Heart left ventricle (tissue), 13 donors: ENCODE measurements at regions not wholly inside any gene's neighbourhood (a gene's known extent, or its start where the extent isn't known, plus 50 kb on each side); places are given as distances from the start of the nearest gene placed in this dataset.

Source experiments
- CTCF ChIP-seq, 12 donors: fragments of 200-600 bp; sonication (generic) in 4 of 12; IDR thresholded peaks; one replicate each; pipeline versions ENCODE4 v1.5.0 to v1.8.0; 2018 to 2022; ENCODE audit warnings: antibody characterized with exemption in 12 of 12, mild to moderate bottlenecking in 5 of 12
- POLR2A ChIP-seq, 2 donors: fragments of 450-650 bp; IDR thresholded peaks; one replicate each; pipeline ENCODE4 v1.6.1; 2017; ENCODE audit warnings: antibody characterized with exemption in 2 of 2, mild to moderate bottlenecking in 2 of 2, moderate library complexity in 2 of 2
- donor health status: ischemic (EF 13 %, LVEDD 7.1; RV severe dilation, severe dysfunction).
- donor health status: DM: no; HTN: yes; CAD: no.
- donor health status: DM: no; HTN: no; CAD: no.
- donor health status: ischemic (EF 25% LVEDD 6.9; RV normal size, moderate dysfunction).
- donor health status: ischemic (EF 25% LVEDD 5.7; RV mildly dilated, moderate dysfunction).
- donor health status: ischemic (EF 35%, LVEDD 5.7; RV mildly dilated, moderate dysfunction).
- donor health status: nonischemic (EF 11% LVEDD 7.7; RV severe dilation, severe dysfunction).
- donor health status: DM: yes; HTN: yes; CAD: no.
- donor health status: PGD.
- donor health status: ischemic (EF 29% LVEDD 5.4; RV normal size, mild dysfunction).
- donor health status: nonischemic (EF 23%, LVEDD 6.1; RV moderate dilation, normal function).

GRCh38 chr5:167232675-167233311 lies 1058.7 kb upstream of the WWC1 start:
- TF ChIP-seq CTCF (IDR thresholded peaks at IDR 0.05) (no peak), POLR2A (IDR thresholded peaks at IDR 0.05) (no peak)
